NT2/D1 (cell line): ENCODE measurements at regions not wholly inside any gene's neighbourhood (a gene's known extent, or its start where the extent isn't known, plus 50 kb on each side); places are given as distances from the start of the nearest gene placed in this dataset.

Source experiments
- YY1 ChIP-seq: IDR thresholded peaks from 2 replicates; pipeline ENCODE4 v1.6.1; 2011; ENCODE audit not compliant: insufficient read length, insufficient read depth
- ZNF274 ChIP-seq: IDR thresholded peaks from 2 replicates; pipeline ENCODE4 v1.6.1; 2011; ENCODE audit warnings: mild to moderate bottlenecking, low read depth, low read length

DNA sequence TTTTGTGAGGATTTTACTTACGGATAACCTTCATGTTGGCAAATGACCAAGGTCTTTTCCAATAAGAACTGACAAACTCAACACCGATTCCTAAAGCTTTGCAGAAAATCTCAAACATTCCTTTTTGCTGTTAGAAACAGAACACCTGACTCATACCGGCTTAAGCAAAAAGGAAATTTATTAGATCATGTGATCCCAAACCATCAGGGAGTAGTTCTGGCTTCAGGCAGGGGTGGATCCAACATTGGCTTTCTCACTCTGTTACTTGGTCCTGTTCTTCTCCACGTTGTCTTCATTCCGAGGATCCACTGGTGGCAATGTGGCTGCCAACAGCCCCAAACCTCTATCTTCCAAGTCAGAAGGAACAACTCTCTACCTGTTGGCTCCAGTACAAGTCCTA is 95.9 kb upstream of the PMEPA1 start:
- TF ChIP-seq YY1 (no peak), ZNF274 (no peak)
